Tibial nerve (tissue), 4 donors: ENCODE measurements at regions not wholly inside any gene's neighbourhood (a gene's known extent, or its start where the extent isn't known, plus 50 kb on each side); places are given as distances from the start of the nearest gene placed in this dataset.

Experiments used
- DNase-seq, 2 donors: peaks; one replicate each; pipeline ENCODE4 v3.0.0-alpha.2; 2019; ENCODE audit warnings: low spot score in 2 of 2
- H3K27ac ChIP-seq, 4 donors: fragments of 200-600 bp; sonication (generic) in 3 of 4; one replicate each; pipeline ENCODE4 v1.5.1; 2017 to 2019; ENCODE audit warnings: mild to moderate bottlenecking in 1 of 4
- H3K27me3 ChIP-seq, 2 donors: fragments of 200-600 bp; sonication (generic) in 1 of 2; one replicate each; pipeline versions ENCODE4 v1.5.1 to v1.6.0; 2017 to 2019
- H3K36me3 ChIP-seq, 3 donors: fragments of 200-600 bp; sonication (generic); one replicate each; pipeline ENCODE4 v1.5.1; 2018 to 2019
- H3K4me1 ChIP-seq, 4 donors: fragments of 200-600 bp; sonication (generic) in 3 of 4; one replicate each; pipeline ENCODE4 v1.5.1; 2017 to 2019
- H3K4me3 ChIP-seq, 4 donors: fragments of 200-600 bp; sonication (generic) in 3 of 4; one replicate each; pipeline ENCODE4 v1.5.1; 2017 to 2019; ENCODE audit warnings: mild to moderate bottlenecking in 1 of 4, moderate library complexity in 1 of 4
- H3K9me3 ChIP-seq, 4 donors: fragments of 200-600 bp; sonication (generic) in 3 of 4; one replicate each; pipeline ENCODE4 v1.5.1; 2017 to 2019
- EP300 ChIP-seq, 2 donors: sonication (generic); formaldehyde crosslinking; IDR thresholded peaks; one replicate each; pipeline ENCODE4 v1.6.1; 2017; ENCODE audit warnings: antibody characterized with exemption in 2 of 2, mild to moderate bottlenecking in 1 of 2
- POLR2A ChIP-seq, 2 donors: fragments of 450-650 bp; IDR thresholded peaks; one replicate each; pipeline ENCODE4 v1.6.1; 2017; ENCODE audit warnings: antibody characterized with exemption in 2 of 2, mild to moderate bottlenecking in 2 of 2, moderate library complexity in 2 of 2
- WGBS, 2 donors: methylation state at CpG; one replicate each; pipeline ENCODE4 v1.1.5; 2018; 5-methylcytosine and 5-hydroxymethylcytosine counted together
- TF ChIP-seq, protein P1 (sequence below), 5 experiments: fragments of 200-600 bp in 3 of 5; fragments of 450-650 bp in 2 of 5; sonication (generic) in 3 of 5; IDR thresholded peaks; one replicate each; pipeline ENCODE4 v1.5.1; 2016 to 2019; ENCODE audit warnings: antibody characterized with exemption in 5 of 5, mild to moderate bottlenecking in 3 of 5, moderate library complexity in 2 of 5

- H3K27ac ChIP-seq = no peak overlapping the region
- H3K4me3 ChIP-seq = no peak overlapping the region
- no peak for DNase-seq
- no peaks in the 10 kb centered on the region for H3K27me3 ChIP-seq
- TF ChIP-seq POLR2A (IDR thresholded peaks at IDR 0.05) (no peak), EP300 (IDR thresholded peaks at IDR 0.05) (no peak)
- TF ChIP-seq, protein P1, sequence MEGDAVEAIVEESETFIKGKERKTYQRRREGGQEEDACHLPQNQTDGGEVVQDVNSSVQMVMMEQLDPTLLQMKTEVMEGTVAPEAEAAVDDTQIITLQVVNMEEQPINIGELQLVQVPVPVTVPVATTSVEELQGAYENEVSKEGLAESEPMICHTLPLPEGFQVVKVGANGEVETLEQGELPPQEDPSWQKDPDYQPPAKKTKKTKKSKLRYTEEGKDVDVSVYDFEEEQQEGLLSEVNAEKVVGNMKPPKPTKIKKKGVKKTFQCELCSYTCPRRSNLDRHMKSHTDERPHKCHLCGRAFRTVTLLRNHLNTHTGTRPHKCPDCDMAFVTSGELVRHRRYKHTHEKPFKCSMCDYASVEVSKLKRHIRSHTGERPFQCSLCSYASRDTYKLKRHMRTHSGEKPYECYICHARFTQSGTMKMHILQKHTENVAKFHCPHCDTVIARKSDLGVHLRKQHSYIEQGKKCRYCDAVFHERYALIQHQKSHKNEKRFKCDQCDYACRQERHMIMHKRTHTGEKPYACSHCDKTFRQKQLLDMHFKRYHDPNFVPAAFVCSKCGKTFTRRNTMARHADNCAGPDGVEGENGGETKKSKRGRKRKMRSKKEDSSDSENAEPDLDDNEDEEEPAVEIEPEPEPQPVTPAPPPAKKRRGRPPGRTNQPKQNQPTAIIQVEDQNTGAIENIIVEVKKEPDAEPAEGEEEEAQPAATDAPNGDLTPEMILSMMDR (IDR thresholded peaks at IDR 0.05) = no peak
- H3K9me3 ChIP-seq = peaks cover 0 to 3% (median 0%) of the 10 kb centered on the region in 4 donors
- 69% methylated on average over 1 of the region's 1 CpG for WGBS, 2 donors
- H3K36me3 ChIP-seq = no peaks in the 10 kb centered on the region
- H3K4me1 ChIP-seq = no peaks in the 10 kb centered on the region
Observed at GRCh38 chr4:66429276-66429675, 759.0 kb upstream of the EPHA5 start.

DNA sequence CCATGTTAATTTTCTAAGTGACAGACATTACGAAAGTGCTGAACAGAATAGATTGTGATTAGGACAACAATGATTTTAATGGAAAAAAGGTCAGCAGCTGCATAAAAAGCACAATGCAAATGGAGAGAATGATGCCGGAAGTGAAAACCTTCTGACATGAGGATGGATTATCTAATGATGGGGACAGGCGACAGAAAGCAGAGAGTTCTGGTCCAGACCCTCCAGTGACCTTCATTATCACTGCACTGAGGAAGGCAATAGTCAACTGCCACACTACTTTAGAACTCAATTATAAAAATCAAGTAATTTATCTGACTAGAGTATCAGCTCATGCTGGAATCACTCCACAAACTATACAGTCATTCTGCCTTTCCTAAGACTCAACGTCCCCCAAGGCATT is 746.1 kb upstream of the EPHA5 start:
- Histone ChIP-seq H3K27ac (no peak overlapping the region), H3K4me1 (no peaks in the 10 kb centered on the region), H3K36me3 (no peaks in the 10 kb centered on the region), H3K9me3 (no peaks in the 10 kb centered on the region), H3K27me3 (no peaks in the 10 kb centered on the region), H3K4me3 (no peak overlapping the region)
- no peak for DNase-seq
- no peak for TF ChIP-seq POLR2A (IDR thresholded peaks at IDR 0.05)
- no peak for TF ChIP-seq EP300 (IDR thresholded peaks at IDR 0.05)
- TF ChIP-seq, protein P1 (IDR thresholded peaks at IDR 0.05) = no peak
- WGBS, 2 donors = 69 to 74% methylated on average over 4 of the region's 4 CpGs

- Histone ChIP-seq H3K27ac (no peak overlapping the region), H3K36me3 (no peaks in the 10 kb centered on the region), H3K4me3 (no peak overlapping the region), H3K9me3 (no peaks in the 10 kb centered on the region), H3K27me3 (no peaks in the 10 kb centered on the region), H3K4me1 (no peaks in the 10 kb centered on the region)
- 61 to 69% methylated on average over 5 of the region's 5 CpGs for WGBS, 2 donors
- no peak for DNase-seq
- TF ChIP-seq EP300 (IDR thresholded peaks at IDR 0.05) (no peak), POLR2A (IDR thresholded peaks at IDR 0.05) (no peak)
- TF ChIP-seq, protein P1 (IDR thresholded peaks at IDR 0.05) = no peak
Observed at GRCh38 chr4:66404141-66404540, 733.9 kb upstream of the EPHA5 start.

DNA sequence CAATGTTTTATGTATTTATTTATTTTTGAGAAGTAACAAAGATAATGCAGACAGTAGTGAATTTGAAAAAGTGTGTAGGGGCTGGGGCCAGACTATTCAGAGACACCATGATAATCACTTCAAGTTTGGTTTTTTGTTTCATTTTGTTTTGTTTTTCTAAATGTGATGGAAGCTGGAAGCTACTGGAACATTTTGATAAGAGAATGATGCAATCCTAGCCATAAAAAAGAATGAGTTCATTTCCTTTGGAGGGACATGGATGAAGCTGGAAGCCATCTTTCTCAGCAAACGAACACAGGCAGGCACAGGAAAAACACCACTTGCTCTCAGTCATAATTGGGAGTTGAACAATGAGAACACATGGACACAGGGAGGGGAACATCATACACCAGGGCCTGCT is 706.6 kb upstream of the EPHA5 start:
- Histone ChIP-seq H3K9me3 (no peaks in the 10 kb centered on the region), H3K4me1 (no peaks in the 10 kb centered on the region), H3K36me3 (no peaks in the 10 kb centered on the region), H3K27ac (no peak overlapping the region), H3K4me3 (no peak overlapping the region), H3K27me3 (no peaks in the 10 kb centered on the region)
- 13 to 34% methylated on average over 1 of the region's 1 CpG for WGBS, 2 donors
- TF ChIP-seq, protein P1 (IDR thresholded peaks at IDR 0.05) = no peak
- TF ChIP-seq EP300 (IDR thresholded peaks at IDR 0.05) (no peak), POLR2A (IDR thresholded peaks at IDR 0.05) (no peak)
- no peak for DNase-seq

- Histone ChIP-seq H3K4me3 (no peak overlapping the region), H3K36me3 (no peaks in the 10 kb centered on the region), H3K9me3 (no peaks in the 10 kb centered on the region), H3K27ac (no peak overlapping the region), H3K27me3 (no peaks in the 10 kb centered on the region), H3K4me1 (no peaks in the 10 kb centered on the region)
- TF ChIP-seq POLR2A (IDR thresholded peaks at IDR 0.05) = no peak
- TF ChIP-seq, protein P1 (IDR thresholded peaks at IDR 0.05) = no peak
- no peak for TF ChIP-seq EP300 (IDR thresholded peaks at IDR 0.05)
- DNase-seq = no peak
Observed at GRCh38 chr4:66376396-66376795, 706.1 kb upstream of the EPHA5 start.
